ENCODE measurements at regions not wholly inside any gene's neighbourhood (a gene's known extent, or its start where the extent isn't known, plus 50 kb on each side); places are given as distances from the start of the nearest gene placed in this dataset.

DNA sequence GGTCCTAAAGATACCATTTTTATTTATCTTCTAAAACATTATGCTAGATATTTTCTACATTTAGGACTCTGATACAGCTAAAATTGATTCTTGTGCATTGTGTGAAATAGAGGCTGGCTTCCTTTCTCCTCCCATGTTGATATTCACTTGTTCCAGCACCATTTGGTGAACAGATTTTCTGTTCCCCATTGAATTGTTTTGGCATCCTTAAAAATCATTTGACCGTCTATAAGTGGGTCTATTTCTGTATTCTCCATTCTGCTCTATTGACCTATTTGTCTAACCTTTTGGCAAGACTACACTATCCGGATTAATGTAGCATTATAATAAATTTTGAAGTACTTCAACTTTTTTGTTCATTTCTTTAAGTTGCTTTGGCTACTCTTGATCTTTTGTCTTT, 2689.2 kb downstream of the PCDH9 start:
- H3K27ac ChIP-seq = no peak overlapping the region
- TF ChIP-seq, protein P1, sequence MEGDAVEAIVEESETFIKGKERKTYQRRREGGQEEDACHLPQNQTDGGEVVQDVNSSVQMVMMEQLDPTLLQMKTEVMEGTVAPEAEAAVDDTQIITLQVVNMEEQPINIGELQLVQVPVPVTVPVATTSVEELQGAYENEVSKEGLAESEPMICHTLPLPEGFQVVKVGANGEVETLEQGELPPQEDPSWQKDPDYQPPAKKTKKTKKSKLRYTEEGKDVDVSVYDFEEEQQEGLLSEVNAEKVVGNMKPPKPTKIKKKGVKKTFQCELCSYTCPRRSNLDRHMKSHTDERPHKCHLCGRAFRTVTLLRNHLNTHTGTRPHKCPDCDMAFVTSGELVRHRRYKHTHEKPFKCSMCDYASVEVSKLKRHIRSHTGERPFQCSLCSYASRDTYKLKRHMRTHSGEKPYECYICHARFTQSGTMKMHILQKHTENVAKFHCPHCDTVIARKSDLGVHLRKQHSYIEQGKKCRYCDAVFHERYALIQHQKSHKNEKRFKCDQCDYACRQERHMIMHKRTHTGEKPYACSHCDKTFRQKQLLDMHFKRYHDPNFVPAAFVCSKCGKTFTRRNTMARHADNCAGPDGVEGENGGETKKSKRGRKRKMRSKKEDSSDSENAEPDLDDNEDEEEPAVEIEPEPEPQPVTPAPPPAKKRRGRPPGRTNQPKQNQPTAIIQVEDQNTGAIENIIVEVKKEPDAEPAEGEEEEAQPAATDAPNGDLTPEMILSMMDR (conservative IDR thresholded peaks at IDR 0.05) = no peak

DNA sequence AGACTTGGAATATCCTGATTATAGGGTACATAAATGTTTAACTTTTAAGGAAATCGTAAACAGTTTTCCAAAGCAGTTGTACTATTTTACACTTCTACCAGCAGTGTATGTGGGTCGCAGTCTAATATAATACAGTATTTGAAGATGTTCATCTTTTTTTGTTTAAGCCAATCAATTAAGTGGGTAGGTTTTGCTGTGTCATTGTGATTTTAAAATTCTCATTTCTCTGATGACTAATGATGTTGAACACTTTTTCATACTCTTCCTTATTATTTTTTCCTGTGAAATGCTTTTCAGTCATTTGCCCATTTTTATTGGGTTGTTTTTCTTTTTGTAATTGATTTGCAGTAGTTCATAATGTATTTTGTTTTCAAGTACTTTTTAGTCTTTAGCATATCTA, 2689.7 kb downstream of the PCDH9 start:
- TF ChIP-seq, protein P1 (conservative IDR thresholded peaks at IDR 0.05) = no peak
- H3K27ac ChIP-seq = no peak overlapping the region

DNA sequence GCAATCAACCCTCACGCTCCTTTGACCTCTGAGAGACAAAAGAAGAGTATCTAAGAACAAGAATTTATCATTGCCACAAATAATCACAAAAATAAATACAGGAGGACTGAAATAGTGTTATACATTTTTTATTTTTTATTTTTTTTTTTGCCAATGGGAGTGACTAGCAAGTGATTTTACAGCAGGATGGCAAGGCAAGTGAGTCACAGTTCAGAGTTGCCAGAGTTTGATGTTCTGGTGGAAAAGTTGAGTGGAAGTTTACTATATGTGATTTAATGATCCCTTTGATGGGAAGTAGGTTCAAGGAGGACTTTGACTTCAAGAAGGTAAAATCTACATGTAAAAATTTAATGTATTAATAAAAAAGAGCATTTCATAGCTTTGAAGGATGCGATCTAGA, 2691.4 kb downstream of the PCDH9 start:
- no peak overlapping the region for H3K27ac ChIP-seq
- TF ChIP-seq, protein P1 (conservative IDR thresholded peaks at IDR 0.05) = no peak

DNA sequence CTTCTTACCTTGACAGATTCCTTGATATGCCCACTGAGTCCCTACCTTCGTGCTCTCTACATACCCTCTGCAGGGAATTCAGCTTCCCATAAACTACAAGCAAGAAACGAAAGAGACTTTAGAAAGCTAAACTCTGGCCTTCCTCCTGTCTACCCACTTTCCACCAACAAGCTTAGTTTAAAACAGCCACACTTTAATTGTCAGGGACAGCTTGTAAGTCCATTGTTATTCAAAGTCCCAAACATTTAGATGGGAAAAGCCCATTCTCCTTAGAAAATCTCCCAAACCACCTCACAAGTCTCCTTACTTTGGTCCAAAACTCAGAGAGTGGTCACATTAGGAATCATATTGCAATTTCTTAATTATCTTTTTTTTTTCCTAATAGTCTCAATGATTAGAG, 2695.8 kb downstream of the PCDH9 start:
- TF ChIP-seq, protein P1 (conservative IDR thresholded peaks at IDR 0.05) = no peak
- no peak overlapping the region for H3K27ac ChIP-seq

DNA sequence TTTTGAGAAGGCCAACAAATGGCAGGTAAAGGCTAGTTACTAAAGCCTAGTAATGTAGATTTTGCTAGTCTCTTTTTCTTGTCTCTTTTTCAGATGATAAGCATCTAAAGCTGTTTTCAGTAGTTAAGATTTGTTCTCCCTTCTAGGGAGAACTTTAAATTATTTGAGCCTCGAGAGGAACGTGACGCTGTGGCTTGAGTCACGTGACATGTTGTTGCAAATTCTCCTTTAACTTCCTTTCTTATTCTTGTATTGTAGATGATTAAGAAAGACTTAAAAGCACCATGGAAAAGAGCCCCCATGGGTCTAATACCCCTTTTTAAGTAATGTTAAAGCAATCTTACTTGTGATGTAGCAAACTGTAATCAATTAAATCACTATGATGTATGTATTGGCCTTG, 2698.7 kb downstream of the PCDH9 start:
- no peak overlapping the region for H3K27ac ChIP-seq
- TF ChIP-seq, protein P1 (conservative IDR thresholded peaks at IDR 0.05) = no peak

DNA sequence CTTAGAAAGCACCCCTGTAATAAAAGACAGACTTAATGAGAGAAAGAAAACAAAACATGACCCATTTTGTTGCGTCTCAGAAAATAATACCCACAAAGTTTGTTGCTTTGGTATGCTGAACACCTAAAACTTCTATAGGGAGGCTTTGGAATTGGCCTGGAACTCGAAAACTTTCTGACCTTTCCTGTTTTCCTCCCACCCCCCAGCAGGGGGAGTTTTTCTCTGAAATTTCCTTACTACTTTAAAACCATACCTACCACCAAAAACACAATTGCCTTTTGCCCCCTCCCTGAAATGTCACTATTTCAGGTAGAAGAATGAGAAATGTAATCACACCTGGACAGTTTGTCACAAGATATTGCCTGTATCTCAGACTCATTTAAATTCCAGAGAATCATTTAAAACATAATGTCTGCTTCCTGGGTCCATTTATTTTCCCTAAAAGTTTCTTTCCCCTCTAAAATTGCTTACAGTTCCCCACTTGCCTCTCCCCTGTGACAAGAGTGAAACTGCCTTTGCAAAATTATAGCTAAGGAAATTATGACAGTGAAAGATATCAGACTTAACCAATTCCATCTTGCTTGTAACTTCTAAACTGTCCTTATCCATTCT, 2700.2 kb downstream of the PCDH9 start:
- H3K27ac ChIP-seq = no peak overlapping the region
- TF ChIP-seq, protein P1 (conservative IDR thresholded peaks at IDR 0.05) = peak; percentile 73

DNA sequence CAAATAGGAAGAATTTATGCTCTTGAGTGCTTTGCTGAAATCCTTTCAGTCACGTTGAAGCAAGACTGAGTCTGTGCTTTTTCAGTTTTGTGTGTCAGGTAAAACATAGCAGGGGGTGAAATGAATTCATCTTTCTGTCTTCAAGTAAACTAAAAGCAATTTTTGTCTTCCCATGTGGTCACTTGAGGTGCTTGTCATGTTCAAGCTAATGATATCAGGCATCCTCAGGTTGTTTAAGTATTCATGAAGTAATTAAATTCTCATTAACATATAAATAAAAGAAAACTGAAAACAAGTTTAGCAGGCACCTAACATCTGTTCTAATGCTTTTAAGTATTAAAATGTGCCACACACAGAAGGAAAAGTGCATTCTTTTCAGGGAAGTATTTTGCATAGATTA, 2701.3 kb downstream of the PCDH9 start:
- no peak overlapping the region for H3K27ac ChIP-seq
- TF ChIP-seq, protein P1 (conservative IDR thresholded peaks at IDR 0.05) = no peak
